GM21717 (cell line): ENCODE measurements at regions not wholly inside any gene's neighbourhood (a gene's known extent, or its start where the extent isn't known, plus 50 kb on each side); places are given as distances from the start of the nearest gene placed in this dataset.

Experiments
- ATAC-seq: cut with Tn5 transposase; IDR thresholded peaks from one replicate; pipeline ENCODE4 v1.9.1; 2021; ENCODE audit warnings: mild to moderate bottlenecking, moderate library complexity; ENCODE audit not compliant: unreplicated experiment

DNA sequence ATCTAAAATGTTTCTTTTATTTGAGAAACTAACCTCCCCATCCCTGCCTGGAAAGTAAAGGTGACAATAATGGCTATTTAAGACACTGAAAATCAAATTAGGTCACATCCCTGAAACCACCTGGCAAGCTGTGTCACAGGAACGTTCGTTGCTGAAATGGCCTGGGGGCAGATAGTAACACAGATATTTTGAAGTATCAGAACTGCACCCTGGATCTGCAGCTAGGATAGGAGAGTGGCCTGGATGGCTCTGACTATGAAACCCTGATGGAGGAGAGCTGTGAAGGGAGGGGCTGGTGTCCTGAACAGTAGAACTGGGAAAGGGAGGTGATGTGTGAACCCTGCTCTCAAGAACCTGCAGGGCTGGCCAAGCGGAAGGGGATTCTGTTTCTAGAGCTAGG lies 648.3 kb upstream of the CFAP20DC start:
- no peak for ATAC-seq

DNA sequence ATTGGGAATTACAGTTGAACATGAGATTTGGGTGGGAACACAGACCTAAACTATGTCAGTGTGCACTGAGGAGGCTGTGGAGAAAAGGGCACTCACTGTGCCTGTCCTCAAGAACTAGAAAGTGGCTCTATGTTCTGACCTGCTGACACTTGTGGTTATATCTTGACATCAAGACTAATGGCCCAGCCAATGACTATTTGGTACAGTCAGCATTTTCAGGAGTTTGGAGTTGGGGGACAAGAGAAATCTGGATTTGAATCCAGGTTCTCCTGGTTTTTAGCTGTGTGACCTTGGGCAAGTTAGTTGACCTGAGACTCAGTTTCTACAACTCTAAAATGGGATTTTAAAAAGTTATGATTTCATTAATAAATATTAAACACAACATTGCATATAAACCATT lies 647.0 kb upstream of the CFAP20DC start:
- ATAC-seq: no peak

DNA sequence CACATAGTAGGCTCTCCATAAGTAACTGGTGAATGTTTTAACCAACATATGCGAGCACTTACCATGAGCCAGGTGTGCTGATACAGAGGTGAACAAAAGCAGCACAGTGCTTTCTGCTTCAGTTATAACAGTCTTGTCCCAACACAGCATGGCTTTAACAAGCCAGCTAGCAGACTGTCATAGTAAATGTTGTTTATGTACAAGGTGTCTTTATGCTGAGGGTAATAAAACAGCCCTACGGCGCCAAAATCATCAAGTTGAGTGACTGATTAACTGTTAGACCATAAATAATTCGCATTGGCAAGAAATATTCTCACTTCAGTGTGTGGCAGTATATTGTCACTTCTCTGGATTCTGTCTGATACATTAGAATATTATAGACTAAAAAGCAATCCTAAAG lies 646.0 kb upstream of the CFAP20DC start:
- ATAC-seq: no peak

DNA sequence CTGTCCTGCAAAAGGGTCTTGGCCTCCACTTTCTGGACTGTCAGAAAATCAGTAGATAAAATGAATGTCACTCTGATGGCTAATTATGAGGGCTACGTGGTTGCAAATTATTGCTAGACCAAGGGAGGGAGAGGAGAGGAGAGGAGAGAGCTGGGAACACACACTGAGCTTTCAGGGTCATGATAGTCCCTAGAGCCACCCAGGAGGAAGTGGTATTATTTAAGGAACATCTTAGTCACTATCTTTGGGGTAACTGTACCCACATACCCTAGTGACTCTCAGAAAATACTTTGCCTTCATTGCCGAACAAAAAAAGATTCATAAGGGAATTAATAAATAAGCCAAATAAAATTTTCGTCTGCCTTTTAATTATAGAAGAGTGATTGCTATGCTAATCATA lies 642.3 kb upstream of the CFAP20DC start:
- no peak for ATAC-seq

DNA sequence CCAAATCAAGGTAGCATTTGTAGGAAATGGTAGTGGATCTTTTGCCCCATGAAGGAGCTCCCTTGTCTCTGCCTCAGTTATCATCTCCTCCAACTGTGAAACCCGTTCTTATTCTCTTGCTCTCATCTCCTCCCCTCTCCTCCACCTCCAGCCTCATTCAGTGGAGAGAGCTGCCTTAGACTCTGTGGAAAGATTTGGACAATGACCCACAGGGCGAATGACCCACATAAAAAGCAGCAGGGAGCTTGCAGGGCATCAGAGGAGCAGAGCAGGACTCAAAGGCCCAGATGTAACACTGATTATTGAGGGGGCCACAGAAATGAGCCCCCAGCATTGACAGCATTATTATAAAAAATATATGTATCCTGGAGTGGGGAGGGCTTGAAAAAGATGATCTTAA lies 641.1 kb upstream of the CFAP20DC start:
- ATAC-seq: no peak

GRCh38 chr3:59688636-59689035 lies 638.8 kb upstream of the CFAP20DC start:
- no peak for ATAC-seq

GRCh38 chr3:59685432-59685831 lies 635.6 kb upstream of the CFAP20DC start:
- ATAC-seq: no peak

GRCh38 chr3:59684766-59685165 lies 634.9 kb upstream of the CFAP20DC start:
- no peak for ATAC-seq

- no peak for ATAC-seq
These were observed 631.1 kb upstream of the CFAP20DC start for GRCh38 chr3:59680919-59681318.

DNA sequence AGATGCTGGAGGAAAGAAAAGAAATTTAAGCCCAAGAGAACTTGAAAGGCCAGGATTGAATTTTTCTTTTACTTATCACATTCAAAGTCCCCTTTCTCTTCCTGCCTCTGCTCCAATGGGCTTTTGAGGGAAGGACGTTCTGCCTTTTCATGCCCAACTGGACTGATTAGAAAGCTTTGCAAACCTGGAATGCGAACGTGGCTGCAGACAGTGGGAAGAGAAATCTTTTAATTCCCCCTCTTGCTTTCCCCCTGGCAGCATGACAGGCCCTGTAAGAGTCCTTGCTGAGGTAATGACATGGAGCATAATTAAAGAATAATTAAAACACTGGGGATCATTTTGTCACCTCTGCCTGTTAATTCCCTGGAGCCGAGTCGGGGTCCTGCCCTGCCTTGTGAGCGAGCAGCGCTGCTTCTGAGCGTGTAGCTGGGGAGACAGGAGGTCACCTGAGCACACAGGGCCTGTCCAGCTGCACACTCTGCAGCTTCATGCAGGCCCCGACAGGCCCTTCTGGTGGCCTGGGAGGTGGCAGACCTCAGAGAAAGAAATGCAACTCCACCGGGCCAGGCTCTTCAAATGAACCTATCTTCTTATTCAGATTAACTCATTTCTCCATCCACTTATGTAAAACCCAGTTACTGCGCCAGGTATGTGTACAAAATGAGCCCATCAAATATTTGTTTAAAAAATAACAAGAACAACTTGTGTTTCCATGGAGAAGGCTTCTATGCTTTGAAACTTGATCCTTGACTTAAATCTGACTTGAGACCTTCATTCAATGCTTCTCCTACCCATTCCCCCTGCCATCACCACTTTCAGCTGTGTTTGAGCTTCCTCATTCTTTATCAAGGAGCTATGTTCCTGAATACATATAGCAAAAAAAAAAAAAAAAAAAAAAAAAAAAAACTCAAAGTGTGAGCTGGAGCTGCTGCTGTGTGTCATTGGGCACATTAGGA lies 628.2 kb upstream of the CFAP20DC start:
- ATAC-seq: no peak

DNA sequence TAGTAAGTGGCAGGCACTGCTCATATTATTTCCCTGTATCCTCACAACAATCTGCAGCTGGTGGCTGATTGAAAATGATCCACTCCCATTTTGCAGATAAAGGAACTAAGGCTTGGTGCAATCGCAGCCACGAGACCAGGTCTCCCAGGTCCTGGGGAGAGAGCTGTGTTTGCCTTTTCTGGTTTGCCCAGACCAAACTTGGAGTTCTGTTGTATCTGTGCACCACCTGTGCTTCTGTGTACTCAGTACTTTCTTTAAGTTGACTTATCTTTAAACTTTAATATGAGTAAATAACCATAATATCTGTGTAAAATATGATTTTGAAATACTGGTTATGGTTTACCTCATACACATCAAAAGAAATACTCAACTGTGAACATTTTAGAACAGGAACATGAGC lies 625.7 kb upstream of the CFAP20DC start:
- no peak for ATAC-seq

GRCh38 chr3:59663076-59663850 lies 613.4 kb upstream of the CFAP20DC start:
- no peak for ATAC-seq

DNA sequence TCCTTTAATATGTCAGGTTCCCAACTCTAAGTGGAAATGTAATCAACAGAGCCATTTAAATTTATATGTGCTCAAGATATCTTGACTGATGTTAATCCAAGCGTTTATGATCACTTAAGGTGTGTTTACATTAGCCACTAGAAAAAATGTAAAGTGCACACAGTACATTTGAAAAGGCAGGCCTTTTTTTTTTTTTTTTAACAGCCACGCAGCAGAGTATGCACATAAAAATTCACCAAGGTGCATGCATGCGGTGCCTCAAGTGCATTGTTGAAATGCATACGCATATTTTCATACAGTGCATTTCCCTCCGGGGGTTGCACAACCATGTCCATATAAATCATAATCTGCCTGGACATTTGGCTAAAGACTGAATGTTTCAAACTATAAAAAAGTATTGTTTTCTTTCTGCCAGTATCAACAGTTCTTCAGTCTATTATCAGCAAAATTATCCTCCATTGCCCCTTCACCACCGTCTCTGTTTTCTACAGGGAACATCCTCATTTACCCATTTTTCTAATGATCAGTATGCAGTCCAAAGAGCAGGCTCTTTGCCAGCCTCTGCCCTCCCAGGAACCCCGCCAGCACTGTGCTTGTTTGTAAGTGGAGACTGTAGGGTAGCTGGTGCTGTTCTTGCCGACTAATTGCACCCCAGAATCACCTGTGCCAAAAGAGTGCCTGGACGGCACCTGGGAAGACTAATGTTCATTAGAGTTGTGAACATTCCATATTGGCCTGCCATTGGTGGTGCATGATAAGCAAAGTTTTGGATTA lies 611.2 kb upstream of the CFAP20DC start:
- no peak for ATAC-seq

DNA sequence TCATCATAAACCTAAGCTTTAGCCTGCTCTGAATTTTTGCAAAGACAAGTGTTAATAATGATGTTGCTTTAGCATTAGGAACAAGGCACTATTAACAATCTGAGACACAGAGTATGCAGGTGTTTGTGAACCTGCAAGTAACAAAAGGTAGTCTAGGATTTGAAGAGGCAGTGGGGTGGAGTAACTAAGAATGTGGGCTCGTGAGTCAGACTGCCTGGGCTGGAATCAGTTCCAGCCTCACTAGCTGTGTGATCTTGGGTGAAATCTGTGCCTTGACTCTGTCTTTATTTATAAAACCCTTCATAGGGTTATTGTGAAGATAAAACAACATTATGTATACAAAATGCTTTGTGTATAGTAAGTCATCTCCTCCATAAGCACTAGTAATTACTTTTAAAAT lies 610.6 kb upstream of the CFAP20DC start:
- no peak for ATAC-seq

GRCh38 chr3:59659755-59660154 lies 609.9 kb upstream of the CFAP20DC start:
- ATAC-seq: no peak

DNA sequence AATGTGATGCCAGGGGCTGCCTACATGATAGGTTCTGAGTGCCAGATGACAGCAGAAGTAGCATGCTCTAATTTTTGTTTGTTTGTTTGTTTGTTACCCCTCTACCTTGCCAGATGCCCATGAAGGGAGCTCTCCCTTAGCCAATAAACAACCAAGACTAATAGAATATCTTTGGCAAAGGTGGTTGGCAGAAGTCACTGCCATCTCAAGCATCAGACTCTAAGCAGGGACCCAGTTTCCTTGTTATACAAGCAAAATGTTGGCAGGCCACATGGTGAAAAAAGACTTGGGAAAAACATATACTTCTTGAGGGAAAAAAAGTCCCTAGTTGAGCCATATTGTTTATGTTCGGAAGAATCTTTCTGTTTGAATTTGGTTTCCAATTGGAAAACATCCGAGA lies 609.0 kb upstream of the CFAP20DC start:
- ATAC-seq: no peak

- ATAC-seq: no peak
These were observed 608.4 kb upstream of the CFAP20DC start for GRCh38 chr3:59658274-59658673.

DNA sequence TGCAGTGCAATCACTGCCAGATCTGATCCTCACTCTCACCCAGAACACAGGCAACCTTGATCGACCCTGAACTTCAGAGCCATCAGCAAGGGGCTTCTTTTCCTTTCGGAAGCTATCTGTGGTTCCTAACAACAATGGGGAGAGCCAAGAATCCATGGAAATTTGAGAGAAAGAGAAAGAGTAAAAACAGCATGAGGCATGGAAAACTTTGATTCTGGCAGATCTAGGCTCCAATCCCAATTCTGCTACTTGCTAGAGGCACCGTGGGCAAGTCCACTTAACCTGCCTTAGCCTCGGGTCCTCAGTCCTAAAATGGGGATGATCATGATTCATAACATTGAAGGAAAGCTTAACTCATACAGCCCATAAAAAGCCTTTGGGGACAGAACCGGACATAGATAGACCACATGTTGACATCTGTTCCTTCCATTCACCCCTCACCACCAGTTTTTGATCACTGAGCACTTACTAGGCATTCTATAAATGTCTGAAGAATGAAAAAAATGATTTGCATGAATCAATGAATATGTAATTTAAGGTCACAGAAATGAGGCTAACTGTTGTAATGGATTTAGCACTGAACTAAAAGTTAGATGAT lies 605.7 kb upstream of the CFAP20DC start:
- ATAC-seq: no peak

GRCh38 chr3:59654480-59655417 lies 604.9 kb upstream of the CFAP20DC start:
- ATAC-seq: no peak

DNA sequence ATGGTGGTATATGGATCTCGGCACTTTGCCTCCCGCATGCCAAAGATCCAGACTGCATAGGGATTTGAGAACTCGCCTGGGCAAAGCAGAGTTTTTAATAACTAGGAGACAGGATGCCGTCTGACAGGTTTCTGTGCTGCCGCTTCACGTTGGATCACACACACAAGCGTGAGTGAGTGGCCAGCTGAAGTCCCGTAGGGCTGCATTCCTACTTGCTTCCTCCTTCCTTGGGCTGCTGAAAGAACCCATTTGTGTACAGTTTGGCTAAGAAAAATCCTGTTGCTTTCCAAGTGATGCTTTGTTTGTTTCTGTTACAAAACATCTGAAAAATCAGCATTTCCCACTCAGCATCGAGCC lies 604.3 kb upstream of the CFAP20DC start:
- ATAC-seq: no peak
